AG08396 (cell line): ENCODE measurements at regions not wholly inside any gene's neighbourhood (a gene's known extent, or its start where the extent isn't known, plus 50 kb on each side); places are given as distances from the start of the nearest gene placed in this dataset.
"Not testable (repeated sequence)": the region's sequence is repeated elsewhere in the genome, so short reads cannot be mapped to it uniquely, and the experiment has no call there.

Experiments used
- DNase-seq: peaks from one replicate; pipeline ENCODE4 v3.0.0; 2012; ENCODE audit warnings: low spot score, mixed read lengths

- DNase-seq = no peak
Observed at GRCh38 chr10:78594559-78595268, 474.1 kb upstream of the ZMIZ1 start.

- DNase-seq = no peak
Observed at GRCh38 chr10:78595269-78595619, 473.5 kb upstream of the ZMIZ1 start.

DNA sequence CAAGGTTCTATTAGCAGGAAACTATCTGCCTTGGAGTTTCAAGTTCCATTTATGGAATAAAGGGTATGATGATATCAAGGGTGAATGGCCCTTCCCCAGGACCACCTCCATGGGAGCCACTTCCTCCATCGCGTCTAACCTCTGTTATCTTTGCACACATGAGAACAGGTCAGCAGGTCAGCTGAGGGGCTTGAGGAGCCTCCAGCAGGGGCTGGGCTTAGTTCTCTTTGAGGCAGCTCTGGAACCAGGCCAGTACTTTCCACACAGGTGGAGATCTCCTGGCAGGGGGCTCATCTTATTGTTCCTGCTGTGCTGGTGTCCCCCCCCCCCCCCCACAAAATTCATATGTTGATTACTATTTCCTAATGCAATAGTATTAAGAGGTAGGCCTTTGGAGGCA, 472.2 kb upstream of the ZMIZ1 start:
- no peak for DNase-seq

DNA sequence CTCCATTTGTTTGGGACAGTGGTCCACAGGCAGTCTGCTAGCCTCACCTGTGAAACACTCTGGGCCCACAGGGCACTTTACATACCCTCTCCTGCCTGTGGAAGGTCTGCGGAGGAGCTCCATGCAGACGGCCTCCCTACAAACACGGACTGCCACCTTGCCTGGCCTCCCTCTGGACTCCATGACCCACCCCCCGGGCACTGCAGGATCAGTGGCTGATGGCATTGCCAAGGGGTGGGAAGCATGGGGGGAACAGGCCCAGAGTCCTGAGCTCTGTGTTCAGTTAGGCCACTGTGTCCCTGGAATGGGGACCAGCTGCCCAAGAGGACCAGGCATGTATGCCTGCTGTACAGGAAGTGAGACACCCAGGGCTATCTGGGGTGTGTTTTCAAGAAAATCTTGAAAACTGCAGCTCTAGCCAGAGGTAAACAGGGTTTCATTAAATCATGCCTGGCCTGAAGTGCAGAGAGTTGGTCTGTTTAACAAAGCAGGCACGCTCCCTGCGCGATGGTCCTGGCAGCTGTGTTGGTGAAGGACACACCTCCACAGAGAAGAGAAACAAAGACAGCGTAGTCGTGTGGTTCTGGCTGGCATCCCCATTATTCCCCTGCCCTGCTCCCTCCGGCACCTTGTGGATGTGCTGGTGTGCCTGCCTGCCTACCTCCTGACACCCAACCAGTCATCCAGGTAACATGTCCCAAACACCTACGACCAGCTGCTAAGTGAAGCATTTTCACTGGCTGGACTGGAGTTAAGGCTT, 470.8 kb upstream of the ZMIZ1 start:
- no peak for DNase-seq

DNA sequence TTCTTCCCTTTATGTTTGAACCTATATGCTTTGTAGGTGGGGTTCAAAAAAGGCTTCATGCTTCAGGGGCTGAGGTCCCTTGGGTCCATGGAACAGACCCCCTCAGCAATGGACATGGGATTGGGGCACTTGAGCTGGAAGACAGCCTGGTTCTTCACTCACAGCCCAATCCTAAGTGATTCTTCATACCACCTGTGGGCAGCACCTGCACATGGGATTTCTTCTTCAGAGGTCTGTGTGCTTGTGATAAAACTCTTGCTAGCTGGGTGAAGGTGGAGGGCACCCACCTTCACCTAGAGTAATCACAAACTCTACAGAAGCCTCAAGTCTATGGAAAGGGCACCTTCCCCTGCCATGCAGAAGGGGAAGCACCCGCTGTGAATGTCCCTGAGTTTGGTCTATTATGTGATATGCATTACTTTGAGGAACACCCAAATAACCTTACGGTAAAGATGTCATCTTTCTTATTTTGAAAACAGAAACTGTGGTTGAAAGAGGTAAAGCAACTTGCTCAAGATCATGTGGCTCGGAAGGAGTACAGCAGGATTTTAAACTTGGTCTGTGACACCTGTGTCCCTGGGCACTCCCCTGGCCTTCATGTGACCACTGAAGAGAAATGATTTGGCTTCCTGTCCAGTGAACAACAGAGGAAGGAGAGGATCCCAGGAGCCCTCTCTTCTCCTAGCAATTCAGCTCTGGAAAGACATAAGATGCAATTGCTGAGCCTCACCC, 469.5 kb upstream of the ZMIZ1 start:
- no peak for DNase-seq

GRCh38 chr10:78600121-78600665, 468.6 kb upstream of the ZMIZ1 start:
- no peak for DNase-seq

GRCh38 chr10:78600740-78601139, 468.0 kb upstream of the ZMIZ1 start:
- peak; percentile 40 for DNase-seq

- no peak for DNase-seq
Observed at GRCh38 chr10:78602201-78602932, 466.4 kb upstream of the ZMIZ1 start.

DNA sequence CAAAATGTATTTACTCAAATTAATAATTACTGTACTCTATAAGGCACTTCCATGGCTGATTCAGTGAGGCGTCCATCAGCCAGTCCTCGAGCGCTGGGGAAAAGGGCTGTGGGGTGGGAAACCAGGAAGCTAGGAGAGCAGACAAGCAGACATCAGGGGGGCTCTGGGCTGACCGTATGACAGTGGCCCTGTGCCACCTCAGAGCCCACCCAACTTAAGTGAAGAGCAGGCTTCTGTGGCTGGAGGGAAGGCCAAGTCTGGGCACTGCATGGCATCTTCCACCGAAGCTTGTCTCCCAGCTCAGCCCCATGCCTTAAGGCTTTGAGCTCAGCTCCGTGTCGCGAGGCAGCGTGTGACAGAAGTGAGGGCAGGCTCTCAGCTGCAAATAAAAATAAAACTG, 464.5 kb upstream of the ZMIZ1 start:
- no peak for DNase-seq

DNA sequence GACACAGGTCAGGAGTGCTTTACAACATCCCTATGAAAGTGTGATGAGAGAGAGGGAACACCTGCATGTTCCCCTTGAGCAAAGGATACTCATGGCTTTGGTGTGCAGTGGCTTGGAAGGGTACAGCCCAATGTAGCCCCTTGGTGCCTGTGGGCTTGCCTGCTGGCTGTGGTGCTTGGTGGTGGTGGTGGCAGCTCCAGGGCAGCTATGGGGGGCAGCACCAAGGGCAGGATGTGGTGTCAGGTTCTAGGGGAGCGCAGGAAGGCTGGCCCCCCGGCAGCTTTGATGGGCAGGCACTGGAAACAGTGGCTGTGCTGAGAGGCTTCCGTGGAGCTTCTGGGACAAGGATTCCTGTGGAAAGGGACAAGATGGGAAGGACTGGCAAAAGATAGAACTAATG, 464.0 kb upstream of the ZMIZ1 start:
- no peak for DNase-seq

DNA sequence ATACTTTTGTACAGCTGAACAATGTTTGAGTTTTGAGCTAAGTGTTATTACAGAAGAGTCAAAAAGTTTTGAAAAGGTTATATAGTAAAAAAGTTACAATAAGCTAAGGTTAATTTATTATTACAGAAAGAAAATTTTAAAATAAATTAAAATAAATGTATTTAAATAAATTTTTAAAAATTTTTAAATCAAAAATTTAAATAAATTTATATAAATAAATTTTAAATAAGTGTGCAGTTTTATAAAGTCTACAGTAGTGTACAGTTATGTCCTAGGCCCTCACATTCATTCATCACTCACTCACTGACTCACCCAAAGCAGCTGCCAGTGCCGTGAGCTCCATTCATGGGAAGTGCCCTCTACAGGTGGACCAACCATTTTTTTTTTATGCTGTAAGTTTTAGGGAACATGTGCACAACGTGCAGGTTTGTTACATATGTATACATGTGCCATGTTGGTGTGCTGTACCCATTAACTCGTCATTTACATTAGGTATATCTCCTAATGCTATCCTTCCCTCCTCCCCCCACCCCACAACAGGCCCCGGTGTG, 462.9 kb upstream of the ZMIZ1 start:
- no peak for DNase-seq

DNA sequence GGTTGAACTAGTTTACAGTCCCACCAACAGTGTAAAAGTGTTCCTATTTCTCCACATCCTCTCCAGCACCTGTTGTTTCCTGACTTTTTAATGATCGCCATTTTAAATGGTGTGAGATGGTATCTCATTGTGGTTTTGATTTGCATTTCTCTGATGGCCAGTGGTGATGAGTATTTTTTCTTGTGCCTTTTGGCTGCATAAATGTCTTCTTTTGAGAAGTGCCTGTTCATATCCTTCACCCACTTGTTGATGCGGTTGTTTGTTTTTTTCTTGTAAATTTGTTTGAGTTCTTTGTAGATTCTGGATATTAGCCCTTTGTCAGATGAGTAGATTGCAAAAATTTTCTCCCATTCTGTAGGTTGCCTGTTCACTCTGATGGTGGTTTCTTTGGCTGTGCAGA, 462.0 kb upstream of the ZMIZ1 start:
- DNase-seq = not testable (repeated sequence)

DNA sequence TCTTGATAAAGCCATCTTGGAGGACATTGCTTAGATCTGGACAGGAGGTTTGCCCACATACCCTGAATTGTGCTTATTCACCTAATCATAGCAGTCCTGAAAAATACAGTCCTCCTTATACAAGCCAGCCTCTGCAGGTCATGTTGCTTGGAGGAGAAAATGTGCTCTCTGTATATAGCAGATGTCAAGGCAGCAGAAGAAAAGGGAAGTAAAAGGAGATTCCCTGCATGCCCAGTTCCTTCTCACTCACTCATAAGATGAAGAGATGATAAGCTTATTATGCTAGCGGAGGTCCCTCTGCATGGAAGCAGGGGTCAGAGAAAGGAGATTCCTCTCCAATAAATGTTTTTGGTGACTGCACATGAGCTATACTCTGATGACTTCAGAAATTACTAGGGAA, 458.8 kb upstream of the ZMIZ1 start:
- no peak for DNase-seq

- DNase-seq = no peak
Observed at GRCh38 chr10:78613132-78613531, 455.6 kb upstream of the ZMIZ1 start.

- no peak for DNase-seq
Observed at GRCh38 chr10:78614267-78614666, 454.5 kb upstream of the ZMIZ1 start.

DNA sequence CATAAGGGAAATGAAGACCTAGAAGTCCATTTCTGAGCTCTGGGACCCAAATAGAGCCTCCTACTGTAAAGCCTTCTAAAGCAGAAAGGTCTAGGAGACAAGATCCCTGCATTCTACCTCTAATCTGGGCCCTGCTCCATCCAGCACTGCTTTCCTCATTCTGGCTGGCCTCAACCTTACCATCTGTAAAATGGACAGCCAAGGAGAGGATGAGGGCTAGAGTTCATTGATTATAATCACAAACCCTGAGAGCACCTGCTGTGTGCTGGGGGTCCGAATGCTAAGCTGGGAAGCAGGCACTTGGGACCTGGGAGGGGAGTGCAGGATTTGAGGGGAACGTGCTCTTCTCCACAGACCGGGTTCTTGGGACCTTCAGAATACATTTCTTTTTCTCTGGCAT, 454.0 kb upstream of the ZMIZ1 start:
- DNase-seq = no peak

DNA sequence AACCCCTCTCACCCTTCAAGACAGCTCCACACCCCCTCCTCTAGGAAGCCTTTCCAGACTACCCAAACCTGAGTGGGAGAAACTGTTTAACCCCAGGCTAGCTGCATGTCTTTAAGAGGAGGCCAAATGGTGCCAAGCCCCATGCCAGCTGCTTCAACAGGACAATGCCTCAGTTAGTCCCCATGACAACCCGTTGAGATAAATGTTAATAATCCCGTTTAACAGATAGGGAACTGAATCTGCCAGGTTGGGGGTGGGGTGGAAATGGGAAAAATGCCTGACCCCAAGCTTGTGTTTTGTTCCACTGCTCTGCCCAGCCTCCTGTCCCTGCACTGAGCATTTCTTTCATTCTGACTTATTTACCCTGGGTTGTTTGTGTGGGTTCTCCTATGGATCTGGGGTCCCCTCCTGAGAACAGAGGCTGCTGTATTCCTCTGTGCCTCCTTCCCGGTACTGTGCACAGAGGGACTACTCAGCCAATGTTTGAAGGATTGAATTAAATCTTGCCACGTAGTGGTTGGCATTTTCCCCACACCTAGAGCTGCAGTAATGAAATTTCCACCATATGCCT, 452.6 kb upstream of the ZMIZ1 start:
- no peak for DNase-seq

DNA sequence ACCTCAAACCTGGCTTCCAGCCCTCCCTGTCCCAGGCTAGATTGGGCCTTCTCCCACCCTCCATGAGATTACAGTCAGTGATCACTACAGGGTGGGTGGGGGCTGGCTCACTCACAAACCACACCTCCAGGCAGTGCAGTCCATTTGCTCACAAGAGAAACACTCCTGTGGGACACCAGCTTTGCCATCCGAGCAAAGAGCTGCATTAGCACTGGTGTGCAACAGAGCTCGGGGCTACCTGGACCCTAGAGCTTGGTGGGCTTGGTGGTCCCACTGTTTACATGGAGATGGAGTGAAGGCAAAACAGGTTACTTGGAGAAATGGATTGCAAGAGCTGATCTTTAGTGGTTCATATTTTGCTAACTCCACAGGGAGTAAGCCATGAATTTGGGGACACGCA, 451.7 kb upstream of the ZMIZ1 start:
- DNase-seq = no peak

DNA sequence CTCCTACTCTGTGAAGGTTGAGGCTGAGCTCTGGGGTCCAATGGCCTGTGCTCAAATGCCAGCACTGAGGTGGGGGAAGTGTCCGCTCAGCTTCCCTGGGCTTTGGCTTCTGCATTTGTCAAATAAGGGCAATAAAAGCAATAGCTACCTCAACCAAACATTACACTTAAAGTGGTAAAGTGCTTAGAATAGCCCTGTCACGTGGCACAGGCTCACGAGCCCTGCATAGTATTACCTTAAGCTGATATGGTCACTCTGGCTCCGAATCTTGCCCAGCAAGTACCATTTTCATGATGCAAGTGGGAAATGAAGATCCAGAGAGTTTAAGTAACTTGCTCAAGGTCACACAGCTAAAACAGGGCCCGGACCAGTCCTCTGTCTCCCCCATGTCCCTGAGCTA, 451.1 kb upstream of the ZMIZ1 start:
- no peak for DNase-seq

DNA sequence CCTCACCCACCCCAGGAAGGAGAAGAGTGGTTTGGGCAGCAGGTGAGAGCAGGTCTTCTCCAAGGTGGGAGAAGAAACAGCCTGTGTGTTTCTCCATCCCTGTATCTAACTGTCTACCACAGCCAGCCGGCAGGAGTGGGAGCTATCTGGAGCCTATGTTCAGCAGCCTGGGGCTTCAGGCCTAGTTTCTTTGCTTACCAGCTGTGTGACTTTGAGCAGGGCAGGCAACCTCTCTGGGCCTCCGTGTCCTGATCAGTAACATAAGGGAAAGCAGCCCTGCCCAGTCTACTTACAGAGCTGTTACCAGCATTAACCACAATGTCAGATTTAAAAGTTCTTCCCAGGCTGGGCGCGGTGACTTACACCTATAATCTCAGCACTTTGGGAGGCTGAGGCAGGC, 450.7 kb upstream of the ZMIZ1 start:
- no peak for DNase-seq

DNA sequence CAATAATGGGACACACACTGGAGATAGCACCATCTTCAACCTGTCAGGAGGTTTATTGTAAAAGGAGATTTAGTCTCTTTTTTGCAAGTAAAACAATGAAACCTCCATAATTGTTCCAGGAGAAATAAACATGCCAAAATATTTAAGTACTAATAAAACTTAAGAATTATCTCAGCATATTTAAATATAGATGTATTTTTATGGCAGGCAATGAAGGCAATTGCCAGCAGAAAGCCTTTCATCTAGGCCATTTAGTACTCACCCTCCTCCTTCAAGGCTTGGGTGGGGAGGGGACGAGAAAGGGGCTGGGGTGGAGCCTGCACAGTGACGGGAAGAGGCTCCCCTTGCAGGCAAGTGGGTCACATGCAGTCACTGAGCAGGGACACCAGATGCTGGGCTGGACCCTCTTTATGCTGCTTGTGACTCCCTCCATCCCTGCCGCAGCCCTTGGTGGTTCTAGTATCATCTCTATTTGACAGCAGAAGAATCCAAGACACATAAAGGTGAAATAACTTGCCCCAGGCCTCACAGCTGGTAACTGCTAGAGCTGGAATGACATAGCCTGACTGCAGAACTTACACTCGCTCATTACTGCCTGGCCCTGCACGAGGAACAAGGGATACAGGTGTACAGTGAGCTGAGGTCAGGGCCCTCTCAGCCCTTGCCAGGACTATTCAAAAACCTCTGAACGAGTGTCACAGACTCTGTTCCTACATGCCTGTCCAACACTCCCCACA, 449.5 kb upstream of the ZMIZ1 start:
- DNase-seq = no peak
